Astrocyte (in vitro differentiated cells and primary cell): ENCODE measurements at regions not wholly inside any gene's neighbourhood (a gene's known extent, or its start where the extent isn't known, plus 50 kb on each side); places are given as distances from the start of the nearest gene placed in this dataset.

Experiments used
- EZH2 ChIP-seq: IDR thresholded peaks from 2 replicates; pipeline ENCODE4 v1.6.1; 2012; ENCODE audit warnings: mild to moderate bottlenecking, low read length, inconsistent platforms; ENCODE audit not compliant: insufficient read depth
- TF ChIP-seq, protein P1 (sequence below): IDR thresholded peaks from 2 replicates; pipeline ENCODE4 v1.5.1; 2011; ENCODE audit warnings: low read depth, mild to moderate bottlenecking, inconsistent platforms, low read length, moderate library complexity; ENCODE audit not compliant: insufficient read depth

DNA sequence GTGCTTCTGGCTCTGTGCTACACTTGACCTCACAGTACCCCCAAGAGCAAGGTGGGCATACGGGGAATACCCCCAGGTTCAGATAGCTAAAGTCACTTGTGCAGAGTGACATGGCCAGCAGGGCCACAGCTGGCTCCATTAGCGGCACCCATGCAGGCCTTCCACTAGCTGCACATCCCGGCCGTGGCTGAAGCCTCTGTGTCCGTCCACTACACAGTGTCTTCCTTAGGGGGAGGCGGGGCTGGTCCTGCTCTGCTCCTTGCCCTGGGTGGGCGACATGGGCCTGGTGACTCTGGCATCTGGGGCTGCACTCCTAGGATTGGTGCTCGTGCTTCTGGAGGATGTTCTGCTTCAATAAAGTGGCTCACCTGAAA is 169.1 kb upstream of the IQSEC1 start:
- TF ChIP-seq, protein P1, sequence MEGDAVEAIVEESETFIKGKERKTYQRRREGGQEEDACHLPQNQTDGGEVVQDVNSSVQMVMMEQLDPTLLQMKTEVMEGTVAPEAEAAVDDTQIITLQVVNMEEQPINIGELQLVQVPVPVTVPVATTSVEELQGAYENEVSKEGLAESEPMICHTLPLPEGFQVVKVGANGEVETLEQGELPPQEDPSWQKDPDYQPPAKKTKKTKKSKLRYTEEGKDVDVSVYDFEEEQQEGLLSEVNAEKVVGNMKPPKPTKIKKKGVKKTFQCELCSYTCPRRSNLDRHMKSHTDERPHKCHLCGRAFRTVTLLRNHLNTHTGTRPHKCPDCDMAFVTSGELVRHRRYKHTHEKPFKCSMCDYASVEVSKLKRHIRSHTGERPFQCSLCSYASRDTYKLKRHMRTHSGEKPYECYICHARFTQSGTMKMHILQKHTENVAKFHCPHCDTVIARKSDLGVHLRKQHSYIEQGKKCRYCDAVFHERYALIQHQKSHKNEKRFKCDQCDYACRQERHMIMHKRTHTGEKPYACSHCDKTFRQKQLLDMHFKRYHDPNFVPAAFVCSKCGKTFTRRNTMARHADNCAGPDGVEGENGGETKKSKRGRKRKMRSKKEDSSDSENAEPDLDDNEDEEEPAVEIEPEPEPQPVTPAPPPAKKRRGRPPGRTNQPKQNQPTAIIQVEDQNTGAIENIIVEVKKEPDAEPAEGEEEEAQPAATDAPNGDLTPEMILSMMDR: no peak
- no peak for TF ChIP-seq EZH2
